GM12878 (cell line): ENCODE measurements at regions not wholly inside any gene's neighbourhood (a gene's known extent, or its start where the extent isn't known, plus 50 kb on each side); places are given as distances from the start of the nearest gene placed in this dataset.

Experiments
- ATAC-seq: fragments of 200-7000 bp; cut with Tn5 transposase; 3 replicates; pipeline ENCODE4 v1.9.1; 2020; ENCODE audit warnings: mild to moderate bottlenecking, moderate library complexity
- BruUV-seq: library from RNA; stranded (reverse); fragments of 400-500 nt; replicated peaks from 2 replicates; lab custom pipeline; 2021; lab: Mats Ljungman, UMichigan
- CTCF ChIA-PET: fragments of 300-600 bp; sonication (Branson Sonifier 250); formaldehyde crosslinking; extraction: SDS; loops from one replicate; lab custom pipeline; 2021; ENCODE audit warnings: inconsistent platforms; lab: Yijun Ruan, JAX
- POLR2A ChIA-PET: fragments of 350-600 bp; formaldehyde crosslinking; extraction: SDS; loops from one replicate; lab custom pipeline; 2021; ENCODE audit warnings: inconsistent platforms; lab: Charles Lee
- RAD21 ChIA-PET: fragments of 300-600 bp; sonication (Branson Sonifier 250); formaldehyde crosslinking; loops from one replicate; lab custom pipeline; 2023; ENCODE audit warnings: antibody characterized with exemption; ENCODE audit not compliant: unreplicated experiment; lab: Charles Lee
- SMC1A ChIA-PET: fragments of 300-600 bp; sonication (Branson Sonifier 250); formaldehyde crosslinking; loops from one replicate; lab custom pipeline; 2023; ENCODE audit not compliant: unreplicated experiment, uncharacterized antibody; lab: Charles Lee
- DNase-seq: peaks from one replicate; pipeline ENCODE4 v3.0.0-alpha.2; 2011; ENCODE audit warnings: low read depth, low spot score
- FAIRE-seq: peaks from 3 replicates; lab custom pipeline; 2011; peaks lifted over from hg19 to GRCh38; lab: Jason Lieb, UNC
- H2AFZ ChIP-seq: 2 replicates; pipeline ENCODE4 v1.6.0; 2011; ENCODE audit warnings: low read depth, low read length, control low read depth; ENCODE audit not compliant: control insufficient read depth
- H3K27ac ChIP-seq: 2 replicates; pipeline ENCODE4 v1.5.1; 2011; ENCODE audit warnings: control low read depth; ENCODE audit not compliant: control insufficient read depth, insufficient read depth
- H3K27me3 ChIP-seq, 2 experiments: replicated peaks in 1 of 2; 2 replicates each; pipeline versions ENCODE4 v1.6.0 to v1.6.1; 2011; ENCODE audit warnings: low read length in 1 of 2; ENCODE audit not compliant: control insufficient read depth in 2 of 2, insufficient read depth in 2 of 2
- H3K36me3 ChIP-seq, 2 experiments: 2 replicates each; pipeline ENCODE4 v1.5.1; 2011; ENCODE audit warnings: low read length in 1 of 2; ENCODE audit not compliant: control insufficient read depth in 2 of 2, insufficient read depth in 2 of 2
- H3K4me1 ChIP-seq: 2 replicates; pipeline ENCODE4 v1.6.1; 2011; ENCODE audit warnings: mild to moderate bottlenecking, low read length, moderate library complexity, mixed read lengths; ENCODE audit not compliant: control insufficient read depth, insufficient read depth
- H3K4me2 ChIP-seq: 2 replicates; pipeline ENCODE4 v1.6.0; 2011; ENCODE audit warnings: control low read depth; ENCODE audit not compliant: control insufficient read depth, insufficient read depth
- H3K4me3 ChIP-seq: fragments of 200-600 bp; sonication (generic); 2 replicates; pipeline ENCODE4 v1.5.1; 2016
- H3K79me2 ChIP-seq: 2 replicates; pipeline ENCODE4 v1.6.0; 2011; ENCODE audit warnings: low read length; ENCODE audit not compliant: control insufficient read depth, insufficient read depth
- H3K9ac ChIP-seq: 2 replicates; pipeline ENCODE4 v1.8.0; 2011; ENCODE audit warnings: low read length, control low read depth, mixed read lengths; ENCODE audit not compliant: control insufficient read depth, insufficient read depth
- H3K9me3 ChIP-seq: replicated peaks from 3 replicates; pipeline ENCODE4 v1.5.1; 2011; ENCODE audit warnings: mild to moderate bottlenecking, low read length; ENCODE audit not compliant: control insufficient read depth, insufficient read depth
- H4K20me1 ChIP-seq: 2 replicates; pipeline ENCODE4 v1.6.0; 2011; ENCODE audit not compliant: control insufficient read depth, insufficient read depth
- HCFC1 ChIP-seq: fragments of 150-350 bp; IDR thresholded peaks from 2 replicates; pipeline ENCODE4 v1.6.1; 2014; ENCODE audit warnings: low read length
- JUND ChIP-seq: IDR thresholded peaks from 2 replicates; pipeline ENCODE4 v1.6.1; 2012; ENCODE audit warnings: low read depth, mild to moderate bottlenecking, low read length, improper control_type of control experiment, moderate library complexity
- NFYB ChIP-seq: IDR thresholded peaks from 2 replicates; pipeline ENCODE4 v1.6.1; 2011; ENCODE audit warnings: low read depth, mild to moderate bottlenecking, low read length, improper control_type of control experiment, moderate library complexity; ENCODE audit not compliant: insufficient read depth
- NRF1 ChIP-seq: conservative IDR thresholded peaks from 2 replicates; pipeline ENCODE4 v1.6.1; 2011; ENCODE audit warnings: mild to moderate bottlenecking, low read depth, low read length, improper control_type of control experiment
- RAD21 ChIP-seq: IDR thresholded peaks from 2 replicates; pipeline ENCODE4 v1.6.1; 2011; ENCODE audit warnings: mild to moderate bottlenecking, low read depth, low read length, moderate library complexity; ENCODE audit not compliant: insufficient read depth
- RUNX3 ChIP-seq: IDR thresholded peaks from 2 replicates; pipeline ENCODE4 v1.6.1; 2012; ENCODE audit warnings: low read length, inconsistent platforms
- SIX5 ChIP-seq: IDR thresholded peaks from 2 replicates; pipeline ENCODE4 v1.6.1; 2011; ENCODE audit warnings: mild to moderate bottlenecking, low read depth, low read length, moderate library complexity; ENCODE audit not compliant: severe bottlenecking
- SPI1 ChIP-seq: IDR thresholded peaks from 2 replicates; pipeline ENCODE4 v1.6.1; 2011; ENCODE audit warnings: low read depth, mild to moderate bottlenecking, low read length, moderate library complexity, borderline replicate concordance; ENCODE audit not compliant: insufficient read depth
- TCF12 ChIP-seq: IDR thresholded peaks from 2 replicates; pipeline ENCODE4 v1.6.1; 2011; ENCODE audit warnings: low read depth, mild to moderate bottlenecking, low read length
- WRNIP1 ChIP-seq: IDR thresholded peaks from 2 replicates; pipeline ENCODE4 v1.6.1; 2011; ENCODE audit warnings: low read depth, low read length, improper control_type of control experiment, borderline replicate concordance
- ZNF207 ChIP-seq: fragments of 450-650 bp; IDR thresholded peaks from 2 replicates; pipeline ENCODE4 v1.6.1; 2014; ENCODE audit warnings: antibody characterized with exemption, mild to moderate bottlenecking, borderline replicate concordance
- WGBS: methylation state at CpG from one replicate; pipeline ENCODE4 v1.1.6; 2016; ENCODE audit warnings: low lambda C conversion rate; ENCODE audit not compliant: insufficient replicate concordance, insufficient coverage; ENCODE audit errors: missing lambda C conversion rate; 5-methylcytosine and 5-hydroxymethylcytosine counted together
- in situ Hi-C: fragments of 300-500 bp; cut with MboI; formaldehyde crosslinking; loops from 9 replicates; pipeline ENCODE4 v1.14.3; 2018; ENCODE audit warnings: mixed read lengths
- intact Hi-C: fragments of 100-400 bp; cut with micrococcal nuclease; formaldehyde crosslinking; loops from one replicate; pipeline ENCODE4 v1.14.2; 2022; ENCODE audit not compliant: unreplicated experiment
- TF ChIP-seq, protein P1 (sequence below): fragments of 450-650 bp; formaldehyde crosslinking; IDR thresholded peaks from 2 replicates; pipeline ENCODE4 v1.4.0; 2022; ENCODE audit warnings: mild to moderate bottlenecking, moderate library complexity
- TF ChIP-seq, protein P2 (sequence below): fragments of 450-650 bp; formaldehyde crosslinking; IDR thresholded peaks from 2 replicates; pipeline ENCODE4 v1.4.0; 2020; ENCODE audit warnings: mild to moderate bottlenecking, moderate library complexity
- TF ChIP-seq, protein P3 (sequence below): fragments of 450-650 bp; IDR thresholded peaks from 2 replicates; pipeline ENCODE4 v1.6.1; 2017; ENCODE audit warnings: borderline replicate concordance
- TF ChIP-seq, protein P4 (sequence below): fragments of 450-650 bp; IDR thresholded peaks from 2 replicates; pipeline ENCODE4 v1.6.1; 2016; ENCODE audit warnings: mild to moderate bottlenecking

DNA sequence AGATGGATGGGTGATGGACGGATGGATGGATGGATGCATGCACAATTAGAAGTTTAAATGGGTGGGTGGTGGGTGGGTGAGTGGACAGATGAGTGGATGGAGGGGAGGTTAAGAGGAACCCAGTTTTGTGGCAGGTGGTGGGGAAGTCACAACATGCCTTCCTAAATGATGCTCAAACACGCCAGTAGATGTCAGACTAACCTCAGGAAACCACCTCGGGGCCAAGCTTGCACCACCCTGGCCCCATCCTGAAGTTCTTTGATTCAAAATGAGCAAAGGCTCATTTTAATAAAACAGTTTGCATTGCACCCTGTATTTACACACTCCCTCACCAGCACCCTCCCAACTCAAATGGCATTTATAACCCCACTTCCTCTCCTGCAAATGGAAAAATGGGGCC lies 91.4 kb upstream of the CACNA1A start:
- in situ Hi-C loops: loop anchor here (10.0 kb wide), 1 partner anchor 477 kb away; the partner anchor contains the start of gene MISP3
- FAIRE-seq: peak; percentile 78
- TF ChIP-seq RUNX3 (no peak), TCF12 (no peak), HCFC1 (no peak), ZNF207 (0 out of 2 replicates have a peak, but pooled peaks have one; percentile 26), NRF1 (no peak), NFYB (no peak), SPI1 (0 out of 2 replicates have a peak, but pooled peaks have one; percentile 16), JUND (no peak), SIX5 (no peak), RAD21 (peak; percentile 88), WRNIP1 (0 out of 2 replicates have a peak, but pooled peaks have one; percentile 45)
- TF ChIP-seq, protein P1, sequence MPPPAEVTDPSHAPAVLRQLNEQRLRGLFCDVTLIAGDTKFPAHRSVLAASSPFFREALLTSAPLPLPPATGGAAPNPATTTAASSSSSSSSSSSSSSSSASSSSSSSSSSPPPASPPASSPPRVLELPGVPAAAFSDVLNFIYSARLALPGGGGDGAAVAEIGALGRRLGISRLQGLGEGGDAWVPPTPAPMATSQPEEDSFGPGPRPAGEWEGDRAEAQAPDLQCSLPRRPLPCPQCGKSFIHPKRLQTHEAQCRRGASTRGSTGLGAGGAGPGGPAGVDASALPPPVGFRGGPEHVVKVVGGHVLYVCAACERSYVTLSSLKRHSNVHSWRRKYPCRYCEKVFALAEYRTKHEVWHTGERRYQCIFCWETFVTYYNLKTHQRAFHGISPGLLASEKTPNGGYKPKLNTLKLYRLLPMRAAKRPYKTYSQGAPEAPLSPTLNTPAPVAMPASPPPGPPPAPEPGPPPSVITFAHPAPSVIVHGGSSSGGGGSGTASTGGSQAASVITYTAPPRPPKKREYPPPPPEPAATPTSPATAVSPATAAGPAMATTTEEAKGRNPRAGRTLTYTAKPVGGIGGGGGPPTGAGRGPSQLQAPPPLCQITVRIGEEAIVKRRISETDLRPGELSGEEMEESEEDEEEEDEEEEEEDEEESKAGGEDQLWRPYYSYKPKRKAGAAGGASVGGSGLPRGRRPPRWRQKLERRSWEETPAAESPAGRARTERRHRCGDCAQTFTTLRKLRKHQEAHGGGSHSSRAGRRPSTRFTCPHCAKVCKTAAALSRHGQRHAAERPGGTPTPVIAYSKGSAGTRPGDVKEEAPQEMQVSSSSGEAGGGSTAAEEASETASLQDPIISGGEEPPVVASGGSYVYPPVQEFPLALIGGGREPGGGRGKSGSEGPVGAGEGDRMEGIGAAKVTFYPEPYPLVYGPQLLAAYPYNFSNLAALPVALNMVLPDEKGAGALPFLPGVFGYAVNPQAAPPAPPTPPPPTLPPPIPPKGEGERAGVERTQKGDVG (CRISPR knock-in tag): no peak
- TF ChIP-seq, protein P2, sequence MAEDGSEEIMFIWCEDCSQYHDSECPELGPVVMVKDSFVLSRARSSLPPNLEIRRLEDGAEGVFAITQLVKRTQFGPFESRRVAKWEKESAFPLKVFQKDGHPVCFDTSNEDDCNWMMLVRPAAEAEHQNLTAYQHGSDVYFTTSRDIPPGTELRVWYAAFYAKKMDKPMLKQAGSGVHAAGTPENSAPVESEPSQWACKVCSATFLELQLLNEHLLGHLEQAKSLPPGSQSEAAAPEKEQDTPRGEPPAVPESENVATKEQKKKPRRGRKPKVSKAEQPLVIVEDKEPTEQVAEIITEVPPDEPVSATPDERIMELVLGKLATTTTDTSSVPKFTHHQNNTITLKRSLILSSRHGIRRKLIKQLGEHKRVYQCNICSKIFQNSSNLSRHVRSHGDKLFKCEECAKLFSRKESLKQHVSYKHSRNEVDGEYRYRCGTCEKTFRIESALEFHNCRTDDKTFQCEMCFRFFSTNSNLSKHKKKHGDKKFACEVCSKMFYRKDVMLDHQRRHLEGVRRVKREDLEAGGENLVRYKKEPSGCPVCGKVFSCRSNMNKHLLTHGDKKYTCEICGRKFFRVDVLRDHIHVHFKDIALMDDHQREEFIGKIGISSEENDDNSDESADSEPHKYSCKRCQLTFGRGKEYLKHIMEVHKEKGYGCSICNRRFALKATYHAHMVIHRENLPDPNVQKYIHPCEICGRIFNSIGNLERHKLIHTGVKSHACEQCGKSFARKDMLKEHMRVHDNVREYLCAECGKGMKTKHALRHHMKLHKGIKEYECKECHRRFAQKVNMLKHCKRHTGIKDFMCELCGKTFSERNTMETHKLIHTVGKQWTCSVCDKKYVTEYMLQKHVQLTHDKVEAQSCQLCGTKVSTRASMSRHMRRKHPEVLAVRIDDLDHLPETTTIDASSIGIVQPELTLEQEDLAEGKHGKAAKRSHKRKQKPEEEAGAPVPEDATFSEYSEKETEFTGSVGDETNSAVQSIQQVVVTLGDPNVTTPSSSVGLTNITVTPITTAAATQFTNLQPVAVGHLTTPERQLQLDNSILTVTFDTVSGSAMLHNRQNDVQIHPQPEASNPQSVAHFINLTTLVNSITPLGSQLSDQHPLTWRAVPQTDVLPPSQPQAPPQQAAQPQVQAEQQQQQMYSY: no peak
- TF ChIP-seq, protein P3, sequence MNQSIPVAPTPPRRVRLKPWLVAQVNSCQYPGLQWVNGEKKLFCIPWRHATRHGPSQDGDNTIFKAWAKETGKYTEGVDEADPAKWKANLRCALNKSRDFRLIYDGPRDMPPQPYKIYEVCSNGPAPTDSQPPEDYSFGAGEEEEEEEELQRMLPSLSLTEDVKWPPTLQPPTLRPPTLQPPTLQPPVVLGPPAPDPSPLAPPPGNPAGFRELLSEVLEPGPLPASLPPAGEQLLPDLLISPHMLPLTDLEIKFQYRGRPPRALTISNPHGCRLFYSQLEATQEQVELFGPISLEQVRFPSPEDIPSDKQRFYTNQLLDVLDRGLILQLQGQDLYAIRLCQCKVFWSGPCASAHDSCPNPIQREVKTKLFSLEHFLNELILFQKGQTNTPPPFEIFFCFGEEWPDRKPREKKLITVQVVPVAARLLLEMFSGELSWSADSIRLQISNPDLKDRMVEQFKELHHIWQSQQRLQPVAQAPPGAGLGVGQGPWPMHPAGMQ: no peak
- TF ChIP-seq, protein P4, sequence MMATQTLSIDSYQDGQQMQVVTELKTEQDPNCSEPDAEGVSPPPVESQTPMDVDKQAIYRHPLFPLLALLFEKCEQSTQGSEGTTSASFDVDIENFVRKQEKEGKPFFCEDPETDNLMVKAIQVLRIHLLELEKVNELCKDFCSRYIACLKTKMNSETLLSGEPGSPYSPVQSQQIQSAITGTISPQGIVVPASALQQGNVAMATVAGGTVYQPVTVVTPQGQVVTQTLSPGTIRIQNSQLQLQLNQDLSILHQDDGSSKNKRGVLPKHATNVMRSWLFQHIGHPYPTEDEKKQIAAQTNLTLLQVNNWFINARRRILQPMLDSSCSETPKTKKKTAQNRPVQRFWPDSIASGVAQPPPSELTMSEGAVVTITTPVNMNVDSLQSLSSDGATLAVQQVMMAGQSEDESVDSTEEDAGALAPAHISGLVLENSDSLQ: no peak

More for the DNA sequence above, 91.4 kb upstream of the CACNA1A start:
- no TSS peak for BruUV-seq
- Histone ChIP-seq H3K36me3 (no peaks in the 10 kb centered on the region), H3K4me2 (no peak overlapping the region), H3K27me3 (no peaks in the 10 kb centered on the region), H3K4me1 (no peaks in the 10 kb centered on the region), H3K9me3 (no peaks in the 10 kb centered on the region), H3K79me2 (no peaks in the 10 kb centered on the region), H3K27ac (no peak overlapping the region), H3K9ac (no peak overlapping the region), H3K4me3 (no peak overlapping the region), H4K20me1 (no peaks in the 10 kb centered on the region), H2AFZ (no peak overlapping the region)
- ATAC-seq (peak; percentile 93), DNase-seq (peak; percentile 25)
- ChIA-PET RAD21 (interaction anchor here (1.5 to 2.0 kb wide), 2 partner anchors 124 to 265 kb away, joined by 7 to 16 read pairs; no protein-coding TSS in a partner anchor), CTCF (interaction anchor here (0.5 to 3.8 kb wide), 7 partner anchors 26 to 476 kb away, joined by 3 to 23 read pairs (median 4); no protein-coding TSS in a partner anchor), POLR2A (no interaction called here), SMC1A (interaction anchor here (0.7 to 4.1 kb wide), 4 partner anchors 123 to 275 kb away, joined by 3 to 21 read pairs (median 4); no protein-coding TSS in a partner anchor)
- intact Hi-C loops: loop anchor here (1.0 to 5.0 kb wide), 4 partner anchors 123 to 480 kb away; no protein-coding TSS in a partner anchor
- WGBS: 0% methylated on average over 3 of the region's 3 CpGs
